HCT116 (cell line): ENCODE measurements at regions not wholly inside any gene's neighbourhood (a gene's known extent, or its start where the extent isn't known, plus 50 kb on each side); places are given as distances from the start of the nearest gene placed in this dataset.

Source experiments
- ATAC-seq: fragments of 200-7000 bp; cut with Tn5 transposase; 2 replicates; pipeline ENCODE4 v1.9.1; 2020; ENCODE audit warnings: mild to moderate bottlenecking, moderate library complexity
- BruUV-seq: library from RNA; stranded (reverse); fragments of 400-500 nt; replicated peaks from 2 replicates; lab custom pipeline; 2021; lab: Mats Ljungman, UMichigan
- CTCF ChIA-PET: fragments of 300-600 bp; sonication (Branson Sonifier 250); formaldehyde crosslinking; loops from one replicate; lab custom pipeline; 2021; ENCODE audit warnings: antibody characterized with exemption; lab: Charles Lee
- POLR2A ChIA-PET: fragments of 300-600, 350-600 bp; sonication (Branson Sonifier 250); formaldehyde crosslinking; loops from one replicate; lab custom pipeline; 2021; ENCODE audit warnings: antibody characterized with exemption; lab: Charles Lee
- RAD21 ChIA-PET, 2 experiments: fragments of 300-600 bp; sonication (Branson Sonifier 250); formaldehyde crosslinking; loops; one replicate each; lab custom pipeline; 2023; ENCODE audit warnings: low total read pairs in 2 of 2; ENCODE audit not compliant: uncharacterized antibody in 2 of 2, unreplicated experiment in 2 of 2, low non-redundant PET in 1 of 2; lab: Charles Lee
- DNase-seq: peaks from one replicate; pipeline ENCODE4 v3.0.0-alpha.2; 2010; ENCODE audit warnings: low read depth, low spot score
- H2AFZ ChIP-seq: fragments of 200-600 bp; shearing (Covaris generic), sonication (generic); 2 replicates; pipeline ENCODE4 v1.6.1; 2017; ENCODE audit warnings: low read depth, mixed run types, mixed read lengths, antibody characterized with exemption, low read length; ENCODE audit not compliant: poor library complexity, severe bottlenecking
- H3K27ac ChIP-seq: 2 replicates; pipeline ENCODE4 v1.5.1; 2012; ENCODE audit warnings: low read depth, low read length
- H3K27me3 ChIP-seq: fragments of 200-600 bp; sonication (generic); 2 replicates; pipeline ENCODE4 v1.6.1; 2016; ENCODE audit warnings: mixed run types, low read length, mixed read lengths; ENCODE audit not compliant: insufficient read depth
- H3K36me3 ChIP-seq, 2 experiments: fragments of 200-500 bp in 1 of 2; fragments of 200-600 bp in 1 of 2; sonication (Bioruptor generic) in 1 of 2; sonication (generic) in 1 of 2; 2 replicates each; pipeline versions ENCODE4 v1.5.1 to v1.6.1; 2014 to 2016; ENCODE audit warnings: low read length in 2 of 2, inconsistent platforms in 1 of 2, mixed read lengths in 1 of 2, mixed run types in 1 of 2; ENCODE audit not compliant: insufficient read depth in 2 of 2, control insufficient read depth in 1 of 2
- H3K4me1 ChIP-seq, 2 experiments: fragments of 200-600 bp in 1 of 2; sonication (generic) in 1 of 2; 2 replicates each; pipeline versions ENCODE4 v1.5.1 to v1.6.1; 2012 to 2017; ENCODE audit warnings: low read length in 2 of 2, inconsistent platforms in 1 of 2, mild to moderate bottlenecking in 1 of 2, mixed read lengths in 1 of 2, mixed run types in 1 of 2, moderate library complexity in 1 of 2; ENCODE audit not compliant: insufficient read depth in 2 of 2, control insufficient read depth in 1 of 2
- H3K4me2 ChIP-seq: fragments of 200-600 bp; sonication (generic); 2 replicates; pipeline ENCODE4 v1.6.1; 2017; ENCODE audit warnings: mixed run types, low read length, mixed read lengths
- H3K4me3 ChIP-seq, 2 experiments: fragments of 200-600 bp in 1 of 2; sonication (generic) in 1 of 2; replicated peaks in 1 of 2; 2 replicates each; pipeline ENCODE4 v1.5.1; 2011 to 2016; ENCODE audit warnings: low read length in 2 of 2, control low read depth in 1 of 2, low read depth in 1 of 2, mild to moderate bottlenecking in 1 of 2, mixed read lengths in 1 of 2, mixed run types in 1 of 2
- H3K79me2 ChIP-seq: fragments of 200-600 bp; sonication (generic); 2 replicates; pipeline ENCODE4 v1.6.1; 2017; ENCODE audit warnings: mild to moderate bottlenecking, mixed run types, low read length, moderate library complexity, mixed read lengths; ENCODE audit not compliant: insufficient read depth
- H3K9ac ChIP-seq: fragments of 200-600 bp; sonication (generic); 2 replicates; pipeline ENCODE4 v1.6.1; 2016; ENCODE audit warnings: low read length, mixed read lengths
- H3K9me2 ChIP-seq: fragments of 200-600 bp; sonication (generic), shearing (Covaris generic); 2 replicates; pipeline ENCODE4 v1.6.1; 2017; ENCODE audit warnings: mixed run types, mild to moderate bottlenecking, moderate library complexity; ENCODE audit not compliant: insufficient read depth
- H3K9me3 ChIP-seq, 2 experiments: fragments of 200-500 bp in 1 of 2; fragments of 200-600 bp in 1 of 2; sonication (Bioruptor generic) in 1 of 2; sonication (generic) in 1 of 2; 2 replicates each; pipeline ENCODE4 v1.6.1; 2014 to 2017; ENCODE audit warnings: low read length in 2 of 2, mixed read lengths in 2 of 2, inconsistent platforms in 1 of 2, low read depth in 1 of 2, mild to moderate bottlenecking in 1 of 2, mixed run types in 1 of 2, moderate library complexity in 1 of 2; ENCODE audit not compliant: control insufficient read depth in 1 of 2, insufficient read depth in 1 of 2
- H4K20me1 ChIP-seq: fragments of 200-600 bp; sonication (generic), shearing (Covaris generic); 2 replicates; pipeline ENCODE4 v1.6.1; 2017; ENCODE audit warnings: mixed run types, mild to moderate bottlenecking, moderate library complexity; ENCODE audit not compliant: insufficient read depth
- ELF1 ChIP-seq: IDR thresholded peaks from 2 replicates; pipeline ENCODE4 v1.6.1; 2012; ENCODE audit warnings: low read depth, borderline replicate concordance
- POLR2AphosphoS5 ChIP-seq: IDR thresholded peaks from 2 replicates; pipeline ENCODE4 v1.6.1; 2011; ENCODE audit warnings: mild to moderate bottlenecking, low read depth, low read length, moderate library complexity
- SRF ChIP-seq: IDR thresholded peaks from 2 replicates; pipeline ENCODE4 v1.6.1; 2012; ENCODE audit warnings: low read depth
- ZFX ChIP-seq: fragments of 450-650 bp; IDR thresholded peaks from 2 replicates; pipeline ENCODE4 v1.6.1; 2017
- intact Hi-C: fragments of 100-400 bp; cut with micrococcal nuclease; formaldehyde crosslinking; loops from 2 replicates; pipeline ENCODE4 v1.10.0; 2022
- TF ChIP-seq, protein P1 (sequence below): IDR thresholded peaks from 2 replicates; pipeline ENCODE4 v1.6.1; 2012
- TF ChIP-seq, protein P2 (sequence below), 3 experiments: fragments of 200-600 bp in 1 of 3; sonication (generic) in 1 of 3; IDR thresholded peaks in 2 of 3; conservative IDR thresholded peaks in 1 of 3; 2 replicates each; pipeline ENCODE4 v1.5.1; 2012 to 2017; ENCODE audit warnings: low read depth in 2 of 3, low read length in 2 of 3, antibody characterized with exemption in 1 of 3, borderline replicate concordance in 1 of 3, control low read depth in 1 of 3, mild to moderate bottlenecking in 1 of 3, mixed read lengths in 1 of 3, mixed run types in 1 of 3, moderate library complexity in 1 of 3; ENCODE audit not compliant: insufficient read depth in 1 of 3

DNA sequence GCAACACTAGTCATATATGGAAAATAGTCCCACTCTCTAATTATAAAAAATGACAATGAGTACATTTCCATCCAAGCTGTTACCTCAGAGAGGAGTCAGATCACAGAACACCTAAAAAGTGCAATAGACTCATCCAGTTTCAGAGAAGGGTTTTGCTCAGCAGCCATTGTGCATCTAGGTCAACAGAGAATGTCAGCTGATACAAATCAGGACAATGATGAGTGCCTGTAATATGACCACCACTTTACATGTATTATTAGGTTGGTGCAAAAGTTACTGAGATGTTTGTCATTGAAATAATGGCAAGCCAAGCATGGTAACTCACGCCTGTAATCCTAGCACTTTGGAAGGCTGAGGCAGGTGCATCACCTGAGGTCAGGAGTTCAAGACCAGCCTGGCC is 164.1 kb upstream of the TTC29 start:
- Histone ChIP-seq H3K9me3 (no peaks in the 10 kb centered on the region), H3K4me3 (no peak overlapping the region), H2AFZ (no peak overlapping the region), H4K20me1 (no peaks in the 10 kb centered on the region), H3K36me3 (no peaks in the 10 kb centered on the region), H3K27ac (no peak overlapping the region), H3K27me3 (no peaks in the 10 kb centered on the region), H3K9me2 (no peaks in the 10 kb centered on the region), H3K4me1 (no peaks in the 10 kb centered on the region), H3K9ac (no peak overlapping the region), H3K79me2 (no peaks in the 10 kb centered on the region), H3K4me2 (no peak overlapping the region)
- ChIA-PET POLR2A (no interaction called here), RAD21 (no interaction called here), CTCF (interaction anchor here (1.6 kb wide), 1 partner anchor 13 kb away, joined by 9 read pairs; no protein-coding TSS in a partner anchor)
- intact Hi-C loops = loop anchor here (5.0 kb wide), 1 partner anchor 758 kb away; no protein-coding TSS in a partner anchor
- no peak for TF ChIP-seq ZFX
- TF ChIP-seq, protein P1, sequence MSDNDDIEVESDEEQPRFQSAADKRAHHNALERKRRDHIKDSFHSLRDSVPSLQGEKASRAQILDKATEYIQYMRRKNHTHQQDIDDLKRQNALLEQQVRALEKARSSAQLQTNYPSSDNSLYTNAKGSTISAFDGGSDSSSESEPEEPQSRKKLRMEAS = no peak
- no peak for TF ChIP-seq SRF
- no peak for TF ChIP-seq ELF1
- TF ChIP-seq, protein P2, sequence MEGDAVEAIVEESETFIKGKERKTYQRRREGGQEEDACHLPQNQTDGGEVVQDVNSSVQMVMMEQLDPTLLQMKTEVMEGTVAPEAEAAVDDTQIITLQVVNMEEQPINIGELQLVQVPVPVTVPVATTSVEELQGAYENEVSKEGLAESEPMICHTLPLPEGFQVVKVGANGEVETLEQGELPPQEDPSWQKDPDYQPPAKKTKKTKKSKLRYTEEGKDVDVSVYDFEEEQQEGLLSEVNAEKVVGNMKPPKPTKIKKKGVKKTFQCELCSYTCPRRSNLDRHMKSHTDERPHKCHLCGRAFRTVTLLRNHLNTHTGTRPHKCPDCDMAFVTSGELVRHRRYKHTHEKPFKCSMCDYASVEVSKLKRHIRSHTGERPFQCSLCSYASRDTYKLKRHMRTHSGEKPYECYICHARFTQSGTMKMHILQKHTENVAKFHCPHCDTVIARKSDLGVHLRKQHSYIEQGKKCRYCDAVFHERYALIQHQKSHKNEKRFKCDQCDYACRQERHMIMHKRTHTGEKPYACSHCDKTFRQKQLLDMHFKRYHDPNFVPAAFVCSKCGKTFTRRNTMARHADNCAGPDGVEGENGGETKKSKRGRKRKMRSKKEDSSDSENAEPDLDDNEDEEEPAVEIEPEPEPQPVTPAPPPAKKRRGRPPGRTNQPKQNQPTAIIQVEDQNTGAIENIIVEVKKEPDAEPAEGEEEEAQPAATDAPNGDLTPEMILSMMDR (IDR thresholded peaks at IDR 0.05 in 2 of 3, conservative IDR thresholded peaks at IDR 0.05 in 1 of 3; ENCODE audit: borderline replicate concordance in 1 of 3, insufficient read depth in 1 of 3, low read depth in 2 of 3, low read length in 2 of 3) = no peak
- no peak for TF ChIP-seq POLR2AphosphoS5
- no TSS peak for BruUV-seq
- ATAC-seq (no peak), DNase-seq (no peak)
